GM12878 (cell line): ENCODE measurements at regions not wholly inside any gene's neighbourhood (a gene's known extent, or its start where the extent isn't known, plus 50 kb on each side); places are given as distances from the start of the nearest gene placed in this dataset.

Source experiments
- ATAC-seq: fragments of 200-7000 bp; cut with Tn5 transposase; 3 replicates; pipeline ENCODE4 v1.9.1; 2020; ENCODE audit warnings: mild to moderate bottlenecking, moderate library complexity
- BruUV-seq: library from RNA; stranded (reverse); fragments of 400-500 nt; replicated peaks from 2 replicates; lab custom pipeline; 2021; lab: Mats Ljungman, UMichigan
- CTCF ChIA-PET: fragments of 300-600 bp; sonication (Branson Sonifier 250); formaldehyde crosslinking; extraction: SDS; loops from one replicate; lab custom pipeline; 2021; ENCODE audit warnings: inconsistent platforms; lab: Yijun Ruan, JAX
- POLR2A ChIA-PET: fragments of 350-600 bp; formaldehyde crosslinking; extraction: SDS; loops from one replicate; lab custom pipeline; 2021; ENCODE audit warnings: inconsistent platforms; lab: Charles Lee
- RAD21 ChIA-PET: fragments of 300-600 bp; sonication (Branson Sonifier 250); formaldehyde crosslinking; loops from one replicate; lab custom pipeline; 2023; ENCODE audit warnings: antibody characterized with exemption; ENCODE audit not compliant: unreplicated experiment; lab: Charles Lee
- SMC1A ChIA-PET: fragments of 300-600 bp; sonication (Branson Sonifier 250); formaldehyde crosslinking; loops from one replicate; lab custom pipeline; 2023; ENCODE audit not compliant: unreplicated experiment, uncharacterized antibody; lab: Charles Lee
- DNase-seq: peaks from one replicate; pipeline ENCODE4 v3.0.0-alpha.2; 2011; ENCODE audit warnings: low read depth, low spot score
- FAIRE-seq: peaks from 3 replicates; lab custom pipeline; 2011; peaks lifted over from hg19 to GRCh38; lab: Jason Lieb, UNC
- H2AFZ ChIP-seq: 2 replicates; pipeline ENCODE4 v1.6.0; 2011; ENCODE audit warnings: low read depth, low read length, control low read depth; ENCODE audit not compliant: control insufficient read depth
- H3K27ac ChIP-seq: 2 replicates; pipeline ENCODE4 v1.5.1; 2011; ENCODE audit warnings: control low read depth; ENCODE audit not compliant: control insufficient read depth, insufficient read depth
- H3K27me3 ChIP-seq, 2 experiments: replicated peaks in 1 of 2; 2 replicates each; pipeline versions ENCODE4 v1.6.0 to v1.6.1; 2011; ENCODE audit warnings: low read length in 1 of 2; ENCODE audit not compliant: control insufficient read depth in 2 of 2, insufficient read depth in 2 of 2
- H3K36me3 ChIP-seq, 2 experiments: 2 replicates each; pipeline ENCODE4 v1.5.1; 2011; ENCODE audit warnings: low read length in 1 of 2; ENCODE audit not compliant: control insufficient read depth in 2 of 2, insufficient read depth in 2 of 2
- H3K4me1 ChIP-seq: 2 replicates; pipeline ENCODE4 v1.6.1; 2011; ENCODE audit warnings: mild to moderate bottlenecking, low read length, moderate library complexity, mixed read lengths; ENCODE audit not compliant: control insufficient read depth, insufficient read depth
- H3K4me2 ChIP-seq: 2 replicates; pipeline ENCODE4 v1.6.0; 2011; ENCODE audit warnings: control low read depth; ENCODE audit not compliant: control insufficient read depth, insufficient read depth
- H3K4me3 ChIP-seq: fragments of 200-600 bp; sonication (generic); 2 replicates; pipeline ENCODE4 v1.5.1; 2016
- H3K79me2 ChIP-seq: 2 replicates; pipeline ENCODE4 v1.6.0; 2011; ENCODE audit warnings: low read length; ENCODE audit not compliant: control insufficient read depth, insufficient read depth
- H3K9ac ChIP-seq: 2 replicates; pipeline ENCODE4 v1.8.0; 2011; ENCODE audit warnings: low read length, control low read depth, mixed read lengths; ENCODE audit not compliant: control insufficient read depth, insufficient read depth
- H3K9me3 ChIP-seq: replicated peaks from 3 replicates; pipeline ENCODE4 v1.5.1; 2011; ENCODE audit warnings: mild to moderate bottlenecking, low read length; ENCODE audit not compliant: control insufficient read depth, insufficient read depth
- H4K20me1 ChIP-seq: 2 replicates; pipeline ENCODE4 v1.6.0; 2011; ENCODE audit not compliant: control insufficient read depth, insufficient read depth
- BHLHE40 ChIP-seq, 2 experiments: fragments of 450-650 bp in 1 of 2; IDR thresholded peaks; 2 replicates each; pipeline ENCODE4 v1.6.1; 2011 to 2017; ENCODE audit warnings: low read depth in 2 of 2, borderline replicate concordance in 1 of 2, improper control_type of control experiment in 1 of 2, low read length in 1 of 2, mild to moderate bottlenecking in 1 of 2
- CBX3 ChIP-seq: fragments of 200-600 bp; sonication (generic); IDR thresholded peaks from 2 replicates; pipeline ENCODE4 v1.6.1; 2016; ENCODE audit warnings: low read depth, borderline replicate concordance
- EED ChIP-seq: sonication (generic); IDR thresholded peaks from 2 replicates; pipeline ENCODE4 v1.6.1; 2016; ENCODE audit warnings: antibody characterized with exemption, low read depth
- ETV6 ChIP-seq, 2 experiments: fragments of 450-650 bp in 1 of 2; IDR thresholded peaks in 1 of 2; conservative IDR thresholded peaks in 1 of 2; 2 replicates each; pipeline ENCODE4 v1.6.1; 2014; ENCODE audit warnings: antibody characterized with exemption in 1 of 2, borderline replicate concordance in 1 of 2, low read depth in 1 of 2, mild to moderate bottlenecking in 1 of 2, moderate library complexity in 1 of 2
- SIN3A ChIP-seq: IDR thresholded peaks from 2 replicates; pipeline ENCODE4 v1.6.1; 2012; ENCODE audit warnings: low read depth, low read length, improper control_type of control experiment
- STAT3 ChIP-seq: IDR thresholded peaks from 2 replicates; pipeline ENCODE4 v1.6.1; 2011; ENCODE audit warnings: low read depth, low read length, improper control_type of control experiment
- WGBS: methylation state at CpG from one replicate; pipeline ENCODE4 v1.1.6; 2016; ENCODE audit warnings: low lambda C conversion rate; ENCODE audit not compliant: insufficient replicate concordance, insufficient coverage; ENCODE audit errors: missing lambda C conversion rate; 5-methylcytosine and 5-hydroxymethylcytosine counted together
- in situ Hi-C: fragments of 300-500 bp; cut with MboI; formaldehyde crosslinking; loops from 9 replicates; pipeline ENCODE4 v1.14.3; 2018; ENCODE audit warnings: mixed read lengths
- intact Hi-C: fragments of 100-400 bp; cut with micrococcal nuclease; formaldehyde crosslinking; loops from one replicate; pipeline ENCODE4 v1.14.2; 2022; ENCODE audit not compliant: unreplicated experiment
- TF ChIP-seq, protein P1 (sequence below): IDR thresholded peaks from 2 replicates; pipeline ENCODE4 v1.6.1; 2012; ENCODE audit warnings: low read depth, low read length, improper control_type of control experiment
- TF ChIP-seq, protein P2 (sequence below): IDR thresholded peaks from 2 replicates; pipeline ENCODE4 v1.6.1; 2011; ENCODE audit warnings: mild to moderate bottlenecking, low read depth, low read length, moderate library complexity; ENCODE audit not compliant: insufficient replicate concordance

DNA sequence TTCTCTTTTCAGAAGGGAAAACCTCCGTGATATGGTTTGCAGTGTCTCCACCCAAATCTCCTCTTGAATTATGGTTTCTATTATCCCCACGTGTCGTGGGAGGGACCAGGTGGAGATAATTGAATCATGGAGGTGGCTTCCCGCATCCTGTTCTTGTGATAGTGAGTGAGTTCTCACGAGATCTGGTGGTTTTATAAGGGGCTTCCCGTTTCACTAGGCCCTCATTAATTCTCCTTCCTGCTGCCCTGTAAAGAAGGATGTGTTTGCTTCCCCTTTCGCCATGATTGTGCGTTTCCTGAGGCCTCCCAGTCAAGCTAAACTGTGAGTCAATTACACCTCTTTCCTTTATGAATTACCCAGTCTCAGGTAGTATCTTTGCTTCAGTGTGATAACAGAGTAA, 692.7 kb upstream of the GRM7 start:
- ChIA-PET RAD21 (no interaction called here), SMC1A (interaction anchor here (1.6 kb wide), 1 partner anchor 162 kb away, joined by 3 read pairs; no protein-coding TSS in a partner anchor), CTCF (no interaction called here), POLR2A (interaction anchor here (0.6 kb wide), 1 partner anchor 66 kb away, joined by 4 read pairs; no protein-coding TSS in a partner anchor)
- DNase-seq (no peak), ATAC-seq (no peak), FAIRE-seq (no peak)
- no peaks in the 10 kb centered on the region for H3K79me2 ChIP-seq
- TF ChIP-seq, protein P1, sequence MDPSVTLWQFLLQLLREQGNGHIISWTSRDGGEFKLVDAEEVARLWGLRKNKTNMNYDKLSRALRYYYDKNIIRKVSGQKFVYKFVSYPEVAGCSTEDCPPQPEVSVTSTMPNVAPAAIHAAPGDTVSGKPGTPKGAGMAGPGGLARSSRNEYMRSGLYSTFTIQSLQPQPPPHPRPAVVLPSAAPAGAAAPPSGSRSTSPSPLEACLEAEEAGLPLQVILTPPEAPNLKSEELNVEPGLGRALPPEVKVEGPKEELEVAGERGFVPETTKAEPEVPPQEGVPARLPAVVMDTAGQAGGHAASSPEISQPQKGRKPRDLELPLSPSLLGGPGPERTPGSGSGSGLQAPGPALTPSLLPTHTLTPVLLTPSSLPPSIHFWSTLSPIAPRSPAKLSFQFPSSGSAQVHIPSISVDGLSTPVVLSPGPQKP, result no peak
- TF ChIP-seq STAT3, result no peak
- TF ChIP-seq CBX3, result no peak
- 0 out of 4 replicates have a peak, but pooled peaks of 1 of the 2 experiments have one; percentile 8 for TF ChIP-seq BHLHE40 (IDR thresholded peaks at IDR 0.05; ENCODE audit: borderline replicate concordance in 1 of 2, low read depth in 2 of 2, low read length in 1 of 2)
- TF ChIP-seq ETV6 (conservative IDR thresholded peaks at IDR 0.05 in 1 of 2, IDR thresholded peaks at IDR 0.05 in 1 of 2; ENCODE audit: borderline replicate concordance in 1 of 2, low read depth in 1 of 2), result 0 out of 4 replicates have a peak, but pooled peaks of 1 of the 2 experiments have one; percentile 31
- TF ChIP-seq, protein P2, sequence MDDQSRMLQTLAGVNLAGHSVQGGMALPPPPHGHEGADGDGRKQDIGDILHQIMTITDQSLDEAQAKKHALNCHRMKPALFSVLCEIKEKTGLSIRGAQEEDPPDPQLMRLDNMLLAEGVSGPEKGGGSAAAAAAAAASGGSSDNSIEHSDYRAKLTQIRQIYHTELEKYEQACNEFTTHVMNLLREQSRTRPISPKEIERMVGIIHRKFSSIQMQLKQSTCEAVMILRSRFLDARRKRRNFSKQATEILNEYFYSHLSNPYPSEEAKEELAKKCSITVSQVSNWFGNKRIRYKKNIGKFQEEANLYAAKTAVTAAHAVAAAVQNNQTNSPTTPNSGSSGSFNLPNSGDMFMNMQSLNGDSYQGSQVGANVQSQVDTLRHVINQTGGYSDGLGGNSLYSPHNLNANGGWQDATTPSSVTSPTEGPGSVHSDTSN, result no peak
- no peak for TF ChIP-seq EED
- TF ChIP-seq SIN3A, result no peak
- intact Hi-C loops (no loop called here), in situ Hi-C loops (no loop called here)
- no peak overlapping the region for H3K4me2 ChIP-seq
- H3K27ac ChIP-seq, result no peak overlapping the region
- H2AFZ ChIP-seq, result no peak overlapping the region
- no peaks in the 10 kb centered on the region for H3K4me1 ChIP-seq
- no peak overlapping the region for H3K4me3 ChIP-seq
- no peaks in the 10 kb centered on the region; the same call in none of the 3 replicates for H3K9me3 ChIP-seq
- H3K27me3 ChIP-seq, result no peaks in the 10 kb centered on the region
- H3K36me3 ChIP-seq, result no peaks in the 10 kb centered on the region
- WGBS, result under 1% methylated on average over 8 of the region's 8 CpGs
- H3K9ac ChIP-seq, result no peak overlapping the region
- BruUV-seq, result no TSS peak
- no peaks in the 10 kb centered on the region for H4K20me1 ChIP-seq
